ENCODE measurements at regions not wholly inside any gene's neighbourhood (a gene's known extent, or its start where the extent isn't known, plus 50 kb on each side); places are given as distances from the start of the nearest gene placed in this dataset.

GRCh38 chr2:53484531-53484930 is 283.1 kb upstream of the CHAC2 start:
- H3K36me3 Mint-ChIP-seq (ENCODE audit: insufficient read depth, unreplicated experiment), result no peaks in the 10 kb centered on the region
- no peaks in the 10 kb centered on the region for H3K9me3 Mint-ChIP-seq (ENCODE audit: unreplicated experiment)
- no peak overlapping the region for H3K4me3 Mint-ChIP-seq (ENCODE audit: unreplicated experiment)
- no peak for TF ChIP-seq CTCF (IDR thresholded peaks at IDR 0.05; ENCODE audit: unreplicated experiment)
- CTCF ChIA-PET, result no interaction called here
- BruUV-seq (replicated peaks), result no TSS peak
- no peak for DNase-seq (ENCODE audit: unreplicated experiment)
- intact Hi-C loops (cut with micrococcal nuclease), result no loop called here
- H3K27ac Mint-ChIP-seq (ENCODE audit: low read depth, unreplicated experiment), result no peak overlapping the region
- no peaks in the 10 kb centered on the region for H3K4me1 Mint-ChIP-seq (ENCODE audit: insufficient read depth, unreplicated experiment)
- POLR2A ChIA-PET, result interaction anchor here (0.6 kb wide), 1 partner anchor 14 kb away, joined by 3 read pairs; no protein-coding TSS in a partner anchor
- H3K27me3 Mint-ChIP-seq (ENCODE audit: insufficient read depth, unreplicated experiment), result no peaks in the 10 kb centered on the region

GRCh38 chr2:53477517-53477916 is 290.1 kb upstream of the CHAC2 start:
- no peak for DNase-seq (ENCODE audit: unreplicated experiment)
- CTCF ChIA-PET, result interaction anchor here (0.5 to 1.2 kb wide), 6 partner anchors 9 to 262 kb away, joined by 3 to 7 read pairs (median 4); no protein-coding TSS in a partner anchor
- Mint-ChIP-seq H3K36me3 (ENCODE audit: insufficient read depth, unreplicated experiment) (no peaks in the 10 kb centered on the region), H3K4me1 (ENCODE audit: insufficient read depth, unreplicated experiment) (peaks cover 15% of the 10 kb centered on the region), H3K27me3 (ENCODE audit: insufficient read depth, unreplicated experiment) (no peaks in the 10 kb centered on the region), H3K9me3 (ENCODE audit: unreplicated experiment) (no peaks in the 10 kb centered on the region), H3K4me3 (ENCODE audit: unreplicated experiment) (no peak overlapping the region), H3K27ac (ENCODE audit: low read depth, unreplicated experiment) (no peak overlapping the region)
- BruUV-seq (replicated peaks), result no TSS peak
- intact Hi-C loops (cut with micrococcal nuclease), result no loop called here
- POLR2A ChIA-PET, result interaction anchor here (0.9 kb wide), 1 partner anchor 12 kb away, joined by 3 read pairs; no protein-coding TSS in a partner anchor
- no peak for TF ChIP-seq CTCF (IDR thresholded peaks at IDR 0.05; ENCODE audit: unreplicated experiment)

DNA sequence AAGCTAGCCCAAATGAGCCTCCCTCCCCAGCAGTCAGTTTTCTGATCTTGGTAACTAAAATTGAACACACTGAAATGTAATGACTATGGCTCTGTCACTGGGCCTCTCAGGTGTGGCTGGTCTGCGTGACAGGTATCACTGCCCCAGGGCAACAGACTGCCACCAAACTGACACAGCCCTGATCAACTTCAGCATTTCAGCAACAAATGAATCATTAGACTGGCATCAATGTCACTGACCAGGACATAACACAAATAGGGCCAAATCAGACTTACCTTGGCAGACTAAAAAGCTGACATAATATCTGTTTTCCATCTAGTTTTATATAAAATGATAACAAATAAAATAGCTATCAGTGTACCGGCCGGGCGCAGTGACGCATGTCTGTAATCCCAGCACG is 290.8 kb upstream of the CHAC2 start:
- H3K4me3 Mint-ChIP-seq (ENCODE audit: unreplicated experiment), result no peak overlapping the region
- BruUV-seq (replicated peaks), result no TSS peak
- no peak for TF ChIP-seq CTCF (IDR thresholded peaks at IDR 0.05; ENCODE audit: unreplicated experiment)
- no peaks in the 10 kb centered on the region for H3K36me3 Mint-ChIP-seq (ENCODE audit: insufficient read depth, unreplicated experiment)
- no peak for DNase-seq (ENCODE audit: unreplicated experiment)
- CTCF ChIA-PET, result interaction anchor here (1.2 kb wide), 1 partner anchor 9 kb away, joined by 4 read pairs; no protein-coding TSS in a partner anchor
- H3K9me3 Mint-ChIP-seq (ENCODE audit: unreplicated experiment), result no peaks in the 10 kb centered on the region
- H3K27ac Mint-ChIP-seq (ENCODE audit: low read depth, unreplicated experiment), result no peak overlapping the region
- H3K27me3 Mint-ChIP-seq (ENCODE audit: insufficient read depth, unreplicated experiment), result no peaks in the 10 kb centered on the region
- H3K4me1 Mint-ChIP-seq (ENCODE audit: insufficient read depth, unreplicated experiment), result peaks cover 15% of the 10 kb centered on the region
- intact Hi-C loops (cut with micrococcal nuclease), result no loop called here
- POLR2A ChIA-PET, result interaction anchor here (0.9 kb wide), 1 partner anchor 12 kb away, joined by 3 read pairs; no protein-coding TSS in a partner anchor

GRCh38 chr2:53475766-53476165 is 291.8 kb upstream of the CHAC2 start:
- no peak overlapping the region for H3K4me3 Mint-ChIP-seq (ENCODE audit: unreplicated experiment)
- H3K27ac Mint-ChIP-seq (ENCODE audit: low read depth, unreplicated experiment), result no peak overlapping the region
- DNase-seq (ENCODE audit: unreplicated experiment), result no peak
- no TSS peak for BruUV-seq (replicated peaks)
- no peaks in the 10 kb centered on the region for H3K27me3 Mint-ChIP-seq (ENCODE audit: insufficient read depth, unreplicated experiment)
- H3K4me1 Mint-ChIP-seq (ENCODE audit: insufficient read depth, unreplicated experiment), result peaks cover 15% of the 10 kb centered on the region
- no peak for TF ChIP-seq CTCF (IDR thresholded peaks at IDR 0.05; ENCODE audit: unreplicated experiment)
- CTCF ChIA-PET, result interaction anchor here (0.6 kb wide), 1 partner anchor 12 kb away, joined by 3 read pairs; no protein-coding TSS in a partner anchor
- POLR2A ChIA-PET, result no interaction called here
- no peaks in the 10 kb centered on the region for H3K9me3 Mint-ChIP-seq (ENCODE audit: unreplicated experiment)
- intact Hi-C loops (cut with micrococcal nuclease), result no loop called here
- no peaks in the 10 kb centered on the region for H3K36me3 Mint-ChIP-seq (ENCODE audit: insufficient read depth, unreplicated experiment)
